C4-2B (cell line): ENCODE measurements at regions not wholly inside any gene's neighbourhood (a gene's known extent, or its start where the extent isn't known, plus 50 kb on each side); places are given as distances from the start of the nearest gene placed in this dataset.

Source experiments
- ZFX ChIP-seq: fragments of 450-650 bp; IDR thresholded peaks from 2 replicates; pipeline ENCODE4 v1.6.1; 2017
- TF ChIP-seq, protein P1 (sequence below): fragments of 450-650 bp; conservative IDR thresholded peaks from 2 replicates; pipeline ENCODE4 v1.5.1; 2017; ENCODE audit warnings: mild to moderate bottlenecking

DNA sequence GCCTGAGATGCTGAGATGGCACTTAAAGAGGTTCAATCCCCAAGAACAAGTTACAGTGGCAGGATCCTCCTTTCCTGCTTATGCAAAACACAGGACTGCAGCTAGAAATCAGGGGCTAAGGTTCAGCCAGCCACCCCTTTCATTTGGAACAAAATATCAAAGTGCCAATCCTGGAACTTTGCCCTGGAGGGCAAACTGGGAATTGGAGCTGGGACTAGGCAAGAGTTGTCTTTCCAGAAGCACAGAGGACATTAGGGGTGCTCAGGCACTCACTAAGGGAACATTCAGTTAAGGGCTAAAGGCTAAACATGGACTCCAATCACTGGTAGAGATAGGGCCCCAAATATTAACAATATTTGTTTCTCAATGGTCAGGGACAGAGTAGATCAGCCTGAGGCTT, 237.2 kb downstream of the EMP1 start:
- TF ChIP-seq, protein P1, sequence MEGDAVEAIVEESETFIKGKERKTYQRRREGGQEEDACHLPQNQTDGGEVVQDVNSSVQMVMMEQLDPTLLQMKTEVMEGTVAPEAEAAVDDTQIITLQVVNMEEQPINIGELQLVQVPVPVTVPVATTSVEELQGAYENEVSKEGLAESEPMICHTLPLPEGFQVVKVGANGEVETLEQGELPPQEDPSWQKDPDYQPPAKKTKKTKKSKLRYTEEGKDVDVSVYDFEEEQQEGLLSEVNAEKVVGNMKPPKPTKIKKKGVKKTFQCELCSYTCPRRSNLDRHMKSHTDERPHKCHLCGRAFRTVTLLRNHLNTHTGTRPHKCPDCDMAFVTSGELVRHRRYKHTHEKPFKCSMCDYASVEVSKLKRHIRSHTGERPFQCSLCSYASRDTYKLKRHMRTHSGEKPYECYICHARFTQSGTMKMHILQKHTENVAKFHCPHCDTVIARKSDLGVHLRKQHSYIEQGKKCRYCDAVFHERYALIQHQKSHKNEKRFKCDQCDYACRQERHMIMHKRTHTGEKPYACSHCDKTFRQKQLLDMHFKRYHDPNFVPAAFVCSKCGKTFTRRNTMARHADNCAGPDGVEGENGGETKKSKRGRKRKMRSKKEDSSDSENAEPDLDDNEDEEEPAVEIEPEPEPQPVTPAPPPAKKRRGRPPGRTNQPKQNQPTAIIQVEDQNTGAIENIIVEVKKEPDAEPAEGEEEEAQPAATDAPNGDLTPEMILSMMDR, result no peak
- TF ChIP-seq ZFX, result no peak
